ENCODE measurements at regions not wholly inside any gene's neighbourhood (a gene's known extent, or its start where the extent isn't known, plus 50 kb on each side); places are given as distances from the start of the nearest gene placed in this dataset.

DNA sequence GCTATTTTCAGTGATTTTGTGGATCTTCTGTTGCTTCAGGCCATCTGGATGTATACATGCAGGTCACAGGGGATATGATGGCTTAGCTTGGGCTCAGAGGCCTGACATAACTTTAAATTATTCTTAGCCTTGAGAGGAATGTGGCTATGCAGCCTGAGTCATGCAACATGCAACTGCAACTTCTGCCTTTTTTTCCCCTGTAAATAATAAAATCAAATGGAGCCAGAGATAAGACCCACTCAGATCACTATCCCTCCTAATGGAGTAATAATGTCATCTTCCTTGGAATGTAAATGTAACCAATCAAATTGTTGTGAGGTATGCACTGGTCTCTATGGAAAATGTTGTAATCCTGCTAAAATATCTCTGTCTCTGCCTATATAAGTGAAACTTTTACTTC, 54.9 kb downstream of the MAGEB17 start:
- no peak for DNase-seq

DNA sequence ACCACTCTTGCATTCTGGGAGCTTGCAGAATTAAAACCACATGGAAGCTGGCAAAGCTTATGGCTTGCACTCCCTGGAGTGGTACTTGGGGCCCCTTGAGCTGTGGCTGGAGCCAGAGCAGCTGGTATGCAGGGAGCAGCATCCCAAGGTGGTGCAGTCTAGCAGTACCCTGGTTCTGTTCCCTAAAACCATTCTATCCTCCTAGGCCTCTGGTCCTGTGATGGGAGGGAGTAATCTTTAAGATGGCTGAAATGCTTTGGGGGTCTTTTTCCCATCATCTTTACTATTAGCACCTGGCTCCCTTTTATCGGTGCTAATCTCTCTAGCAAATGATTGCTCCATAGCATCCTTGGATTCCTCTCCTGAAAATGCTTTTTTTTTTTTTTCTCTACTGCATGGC, 56.1 kb downstream of the MAGEB17 start:
- DNase-seq, result no peak

DNA sequence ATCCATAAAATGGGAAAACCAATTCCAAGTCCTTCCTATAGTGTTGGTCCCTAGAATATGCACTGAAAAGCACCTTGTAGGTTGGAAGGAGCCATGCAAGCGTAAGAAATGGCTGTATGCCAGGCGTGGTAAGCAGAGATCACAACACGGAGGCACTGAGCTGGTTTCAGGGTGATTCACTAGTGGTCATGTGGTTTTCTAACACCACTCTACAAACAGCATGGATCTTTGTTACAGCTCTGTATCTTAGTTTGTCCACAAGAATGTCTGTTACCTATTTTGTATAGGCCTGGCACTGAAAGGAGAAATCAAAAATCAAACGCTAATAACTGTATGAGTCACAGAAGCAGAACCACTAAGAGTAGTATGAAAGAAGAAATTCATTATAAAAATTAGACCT, 71.9 kb downstream of the MAGEB17 start:
- DNase-seq, result no peak

DNA sequence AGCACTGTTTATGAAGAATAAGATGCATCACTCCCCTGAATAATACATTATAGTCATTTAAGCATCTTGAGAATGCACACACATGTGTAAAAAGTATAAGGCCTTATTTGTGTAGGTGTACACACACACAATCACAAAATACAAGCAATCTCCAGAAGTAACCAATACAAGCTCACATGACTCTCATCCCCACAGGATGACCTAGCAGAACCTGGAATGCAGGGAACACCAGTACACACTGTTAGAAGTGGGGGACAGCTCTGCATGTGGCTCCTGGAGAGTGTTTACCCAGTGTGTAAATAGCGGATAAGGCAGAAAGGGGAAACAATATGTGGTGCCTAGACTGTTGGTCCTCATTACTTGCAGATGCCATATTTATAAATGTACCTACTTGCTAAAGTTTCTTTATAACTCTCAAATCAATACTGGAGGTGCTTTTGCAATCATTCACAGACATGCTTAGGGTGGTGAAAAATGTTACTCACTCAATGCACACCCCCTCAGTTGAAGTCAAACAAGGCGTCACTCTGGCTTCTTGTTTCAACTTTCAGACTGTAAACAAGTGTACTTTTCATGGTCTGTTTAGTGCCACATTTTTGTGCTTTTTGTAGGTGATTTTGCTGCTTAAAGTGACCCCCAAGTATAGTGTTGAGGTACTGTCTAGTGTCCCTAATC, 73.1 kb downstream of the MAGEB17 start:
- DNase-seq, result no peak

DNA sequence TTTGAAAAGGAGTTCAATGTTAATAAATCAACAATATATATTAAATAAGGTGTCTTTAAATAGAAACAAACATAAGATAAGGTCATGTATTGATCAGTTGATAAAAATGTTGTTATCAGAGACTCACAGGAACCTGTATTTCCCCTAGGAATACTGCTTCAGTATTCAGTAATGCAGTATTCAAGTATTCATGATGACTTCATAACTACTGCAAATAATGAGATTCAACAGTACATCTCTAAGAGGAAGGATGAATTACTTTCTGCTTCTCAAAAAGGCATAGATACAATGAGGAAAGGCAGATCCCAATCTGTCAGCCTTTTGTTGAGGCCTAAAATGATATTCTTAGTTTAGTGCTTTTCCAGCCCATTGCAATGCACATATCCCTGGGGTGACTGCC, 73.7 kb downstream of the MAGEB17 start:
- DNase-seq, result no peak

DNA sequence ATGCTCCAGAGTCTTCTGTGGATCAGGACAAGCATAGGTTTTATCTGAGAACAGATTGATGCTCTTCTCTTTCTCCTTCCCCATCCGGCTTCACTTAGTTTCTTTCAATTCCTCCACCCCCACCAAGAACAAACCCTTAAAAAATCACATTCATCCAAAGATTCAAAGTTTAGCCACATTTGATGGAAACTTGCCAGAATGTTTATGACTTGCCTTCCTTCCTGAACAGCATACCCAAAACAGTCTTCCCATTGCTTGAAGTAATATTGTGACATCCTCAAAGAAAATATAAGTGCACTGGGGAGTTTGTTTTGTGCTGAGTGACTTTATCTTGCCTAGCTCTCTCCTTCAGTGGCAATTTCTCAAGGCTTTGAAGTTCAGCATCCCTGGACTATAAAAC, 83.0 kb downstream of the MAGEB17 start:
- no peak for DNase-seq

DNA sequence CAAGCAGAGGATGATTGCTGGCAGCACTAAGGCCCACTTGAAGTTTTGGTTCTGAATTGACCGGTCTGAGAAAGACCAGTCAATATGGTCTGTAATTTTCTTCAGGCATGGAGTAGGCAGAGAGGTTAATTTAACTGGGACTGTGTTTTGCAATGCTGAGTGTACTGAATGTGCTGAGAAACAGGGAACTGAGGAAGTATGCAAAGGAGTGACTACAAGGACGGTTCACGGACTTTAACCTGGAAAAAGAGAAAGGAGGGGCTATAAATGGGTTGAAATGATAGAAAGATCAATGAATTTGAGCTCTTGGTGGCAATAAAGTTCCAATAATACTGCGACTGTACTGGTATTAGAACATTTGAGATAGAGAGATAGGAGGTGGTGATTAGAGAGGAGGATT, 84.5 kb downstream of the MAGEB17 start:
- DNase-seq, result no peak

DNA sequence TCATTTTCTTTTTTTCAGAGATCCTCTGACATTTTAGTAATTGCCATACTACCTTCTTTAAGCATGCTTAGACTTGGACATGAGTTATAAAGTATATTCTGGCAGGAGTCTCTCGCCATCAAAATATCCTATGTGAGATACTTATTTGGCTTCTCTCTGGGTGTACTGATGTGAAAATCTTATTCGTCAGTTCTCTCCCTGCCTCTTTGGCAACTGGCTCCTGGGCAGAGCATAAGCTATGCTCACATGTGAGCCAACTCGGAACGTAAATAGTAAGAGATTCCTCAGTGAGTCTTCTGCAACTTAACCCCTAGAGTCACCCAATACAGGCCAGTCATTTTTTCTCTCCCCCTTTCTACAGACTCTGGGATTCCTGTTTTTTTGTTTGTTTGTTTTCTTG, 91.6 kb downstream of the MAGEB17 start:
- no peak for DNase-seq

DNA sequence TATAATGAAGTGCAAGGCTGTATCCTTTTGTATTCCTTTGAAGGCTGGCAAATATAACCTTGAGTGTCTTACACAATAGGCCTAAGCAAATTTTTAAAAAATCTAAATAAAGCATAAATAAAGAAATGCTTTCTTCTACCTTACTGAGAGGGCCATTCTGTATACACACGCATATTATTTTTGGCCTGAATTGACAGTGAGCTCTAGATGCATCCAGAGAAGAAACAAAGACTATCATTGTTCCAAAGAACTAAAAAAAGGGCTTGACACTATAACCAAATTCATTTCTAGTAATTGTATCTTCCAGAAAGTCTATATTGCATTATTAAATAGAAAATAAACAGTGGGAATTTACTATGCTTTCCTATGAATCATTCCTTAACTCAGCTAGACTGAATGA, 100.2 kb downstream of the MAGEB17 start:
- no peak for DNase-seq

DNA sequence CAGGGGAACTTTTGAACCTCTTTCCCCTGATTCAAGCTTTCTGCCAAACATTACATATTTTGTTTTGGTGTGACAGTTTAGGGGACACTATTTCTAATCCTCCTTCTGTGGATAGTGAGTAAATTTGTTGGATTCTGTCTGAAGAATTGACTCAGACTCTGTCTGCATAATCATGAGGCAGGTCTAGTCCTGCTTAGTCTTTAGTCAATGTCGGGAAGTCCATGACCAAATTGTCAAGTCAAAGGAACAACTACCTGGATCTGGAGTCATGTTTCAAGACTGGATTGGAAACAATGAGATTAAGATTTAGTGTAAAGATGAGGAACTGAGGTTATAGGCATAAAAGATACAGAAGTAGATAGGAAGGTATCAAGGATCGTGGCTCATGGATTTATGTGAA, 100.9 kb downstream of the MAGEB17 start:
- no peak for DNase-seq

DNA sequence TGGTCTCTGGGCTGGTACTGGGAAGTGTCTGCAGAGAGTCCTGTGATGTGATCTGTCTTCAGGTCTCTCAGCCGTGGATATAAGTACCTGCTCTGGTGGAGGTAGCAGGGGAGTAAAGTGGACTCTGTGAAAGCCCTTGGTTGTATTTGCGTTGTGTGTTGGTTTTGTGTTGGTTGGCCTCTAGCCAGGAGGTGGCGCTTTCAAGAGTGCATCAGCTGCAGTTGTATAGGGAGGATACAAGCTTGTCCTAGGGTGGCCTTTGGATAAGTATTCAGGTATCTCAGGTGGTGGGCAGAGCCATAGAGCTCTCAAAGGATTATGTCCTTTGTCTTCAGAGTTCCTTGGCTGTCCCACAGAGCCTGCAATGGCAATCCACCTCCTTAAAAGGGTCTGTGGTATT, 111.6 kb downstream of the MAGEB17 start:
- no peak for DNase-seq

DNA sequence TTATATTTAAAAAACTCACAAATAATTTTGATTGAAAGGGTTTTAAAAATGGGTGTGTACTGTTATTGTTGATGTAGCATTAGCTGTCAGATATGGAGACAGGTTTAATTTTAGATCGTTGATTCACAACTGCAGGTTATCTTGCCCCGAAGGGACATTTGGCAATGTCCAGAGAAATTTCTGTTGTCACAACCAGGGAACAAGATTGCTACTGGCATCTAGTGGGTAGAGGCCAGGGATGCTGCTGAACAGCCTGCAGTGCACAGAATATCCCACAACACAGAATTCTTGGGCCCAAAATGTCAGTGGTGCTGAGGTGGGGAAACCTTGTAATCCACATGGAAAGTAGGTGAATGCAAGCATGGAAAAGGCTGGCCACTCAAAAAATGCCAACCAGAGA, 114.9 kb downstream of the MAGEB17 start:
- no peak for DNase-seq

DNA sequence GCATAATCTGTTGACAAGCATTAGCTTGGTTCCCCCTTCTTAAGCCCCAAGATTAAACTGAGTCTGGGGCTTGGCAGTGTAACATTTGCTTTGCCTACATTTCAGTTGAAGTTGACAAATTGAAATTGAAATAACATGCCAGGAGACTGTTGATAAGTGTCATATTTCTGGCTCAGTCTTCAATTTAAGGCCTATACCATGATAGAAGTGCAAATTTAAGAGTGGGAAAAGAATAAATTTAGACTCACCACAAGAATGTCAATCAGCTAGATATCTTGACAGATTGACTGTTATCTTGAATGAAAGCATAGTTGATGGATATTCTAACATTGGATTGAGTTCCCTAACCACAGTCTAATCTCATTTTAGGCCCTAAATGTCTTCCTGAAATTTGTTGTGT, 117.6 kb downstream of the MAGEB17 start:
- no peak for DNase-seq

DNA sequence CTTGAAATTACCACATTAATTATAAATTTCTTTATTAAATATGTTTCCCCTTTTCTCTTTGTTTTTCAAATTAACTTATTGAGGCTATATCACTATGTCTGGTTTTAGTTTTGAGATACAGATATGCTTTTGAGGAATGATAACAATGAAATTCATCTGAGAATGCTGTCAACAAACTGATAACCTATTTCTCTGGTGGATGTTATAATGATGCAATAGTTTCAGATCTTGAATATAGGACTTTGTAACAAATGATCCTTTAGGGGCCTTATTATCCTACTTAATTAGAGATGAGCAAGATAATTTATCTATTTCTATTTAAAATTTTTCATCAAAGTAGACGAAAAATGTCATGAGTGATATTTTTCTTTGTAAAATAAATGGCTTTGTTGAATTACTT, 123.7 kb downstream of the MAGEB17 start:
- no peak for DNase-seq

DNA sequence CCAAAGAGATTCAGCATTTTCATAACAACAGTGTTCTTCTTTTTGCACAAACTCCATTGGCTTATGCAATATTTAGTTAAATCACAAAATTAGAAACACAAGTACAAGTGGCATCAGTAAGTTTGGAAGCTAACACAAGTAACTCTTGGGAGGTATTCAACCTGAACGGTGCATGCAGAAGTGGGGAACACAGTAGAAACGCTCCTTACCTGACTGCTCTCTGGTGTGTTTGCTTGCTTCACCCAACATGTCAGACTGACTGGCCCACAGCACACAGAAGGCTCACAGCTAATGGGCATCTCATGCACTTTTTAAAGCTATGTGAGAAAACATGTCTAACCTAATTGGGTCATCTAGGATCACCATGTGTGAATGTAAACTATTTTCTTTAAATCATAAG, 133.6 kb downstream of the MAGEB17 start:
- no peak for DNase-seq

DNA sequence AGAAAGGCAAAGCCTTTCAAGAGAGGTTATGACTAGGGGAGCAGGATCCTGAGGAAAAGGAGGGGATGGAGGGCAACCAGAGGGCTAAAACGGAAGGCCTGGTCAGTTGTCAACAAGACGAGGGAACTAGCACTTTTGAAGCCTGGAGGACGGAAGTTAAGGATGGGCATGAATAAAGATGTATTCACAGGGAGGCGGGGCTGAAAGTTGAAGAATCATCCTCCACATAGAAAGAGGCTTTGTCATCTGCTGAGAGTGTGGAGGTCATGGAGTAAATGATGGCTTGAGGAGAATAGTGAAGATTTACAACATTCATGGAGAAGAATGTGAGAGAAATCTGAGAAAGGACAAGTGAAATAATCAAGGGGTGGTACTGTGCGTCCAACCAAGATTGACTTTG, 137.5 kb downstream of the MAGEB17 start:
- no peak for DNase-seq

DNA sequence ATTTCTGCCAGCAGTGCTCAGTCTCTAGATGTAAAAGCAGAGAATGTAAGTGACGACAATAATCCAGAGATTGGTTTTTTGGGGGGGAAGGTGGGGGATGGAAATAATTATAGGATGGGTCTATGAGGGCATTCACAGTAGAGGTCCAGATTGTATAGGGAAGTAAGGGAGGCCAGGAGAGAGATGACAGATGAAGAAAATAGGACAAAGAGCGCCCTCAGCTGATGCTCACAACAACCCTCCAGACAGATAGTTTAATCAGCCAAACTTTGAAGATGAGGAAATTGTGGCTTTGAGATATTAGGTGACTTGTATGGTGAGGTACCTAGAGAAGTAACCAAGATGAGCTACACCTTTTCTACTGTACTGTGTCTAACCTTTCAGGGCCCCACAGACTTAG, 137.9 kb downstream of the MAGEB17 start:
- no peak for DNase-seq

DNA sequence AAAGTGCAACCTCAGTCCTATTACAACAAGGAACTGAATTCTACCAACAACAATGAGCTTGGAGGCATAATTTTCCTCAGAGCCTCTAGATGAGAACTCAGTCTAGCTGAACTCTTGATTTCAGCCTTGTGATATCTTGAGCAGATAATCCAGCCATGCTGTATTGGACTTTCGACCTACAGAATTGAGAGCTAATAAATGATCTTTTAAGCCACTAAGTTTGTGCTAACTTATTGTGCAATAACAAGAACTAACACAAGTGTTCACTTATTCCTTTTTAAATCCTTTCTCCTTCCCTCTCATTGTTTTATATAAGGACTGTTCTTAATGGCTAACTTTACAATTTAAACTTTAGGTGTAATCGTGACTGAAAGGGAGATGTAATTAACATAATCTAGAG, 140.7 kb downstream of the MAGEB17 start:
- no peak for DNase-seq

DNA sequence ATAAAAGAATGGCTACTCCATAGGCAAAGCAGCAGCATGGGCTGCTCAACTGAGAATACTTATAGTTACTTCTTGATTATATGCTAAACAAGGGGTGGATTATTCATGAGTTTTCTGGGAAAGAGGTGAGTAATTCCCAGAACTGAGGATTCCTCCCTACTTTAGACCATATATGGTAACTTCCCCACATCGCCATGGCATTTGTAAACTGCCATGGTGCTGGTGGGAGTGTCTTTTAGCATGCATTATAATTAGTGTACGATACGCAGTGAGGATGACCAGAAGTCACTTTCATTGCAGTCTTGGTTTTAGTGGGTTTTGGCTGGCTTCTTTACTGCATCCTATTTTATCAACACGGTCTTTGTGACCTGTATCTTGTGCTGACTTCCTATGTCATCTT, 141.5 kb downstream of the MAGEB17 start:
- DNase-seq, result no peak

DNA sequence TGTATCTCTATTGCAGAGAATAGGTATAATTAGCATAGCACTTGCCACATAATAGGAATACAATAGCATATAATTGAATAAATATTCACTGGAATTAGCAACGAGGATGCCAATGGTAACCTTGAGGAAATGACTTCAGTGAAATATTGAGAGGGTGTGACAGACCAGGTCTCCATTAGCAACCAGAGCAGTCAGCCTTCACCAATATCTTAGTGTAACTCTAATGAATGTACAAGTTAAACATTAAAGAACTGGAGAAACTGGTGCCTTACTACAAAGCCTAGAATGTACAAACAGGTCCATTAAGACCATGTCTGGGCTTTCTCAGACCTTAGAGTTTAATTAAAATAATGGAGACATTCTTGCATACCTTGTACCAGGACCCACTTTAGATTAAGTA, 143.0 kb downstream of the MAGEB17 start:
- no peak for DNase-seq

DNA sequence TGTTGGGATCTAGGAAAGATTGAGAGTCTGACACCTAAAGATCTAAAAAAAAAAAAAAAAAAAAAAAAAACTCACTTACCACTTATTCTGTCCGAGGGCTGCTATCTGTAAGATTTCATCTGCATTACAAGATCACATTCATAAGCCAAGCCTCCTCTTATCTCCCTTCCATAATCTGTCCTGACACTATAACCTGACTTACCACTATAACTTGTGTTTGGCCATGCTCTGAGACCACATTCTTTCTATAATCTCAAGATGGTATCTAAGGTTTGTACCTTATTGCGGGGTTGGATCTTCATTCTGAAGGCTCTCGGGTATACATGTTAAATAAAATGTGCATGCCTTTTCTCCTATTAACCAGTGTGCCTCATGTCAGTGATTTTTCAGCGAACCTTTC, 144.4 kb downstream of the MAGEB17 start:
- DNase-seq, result no peak

DNA sequence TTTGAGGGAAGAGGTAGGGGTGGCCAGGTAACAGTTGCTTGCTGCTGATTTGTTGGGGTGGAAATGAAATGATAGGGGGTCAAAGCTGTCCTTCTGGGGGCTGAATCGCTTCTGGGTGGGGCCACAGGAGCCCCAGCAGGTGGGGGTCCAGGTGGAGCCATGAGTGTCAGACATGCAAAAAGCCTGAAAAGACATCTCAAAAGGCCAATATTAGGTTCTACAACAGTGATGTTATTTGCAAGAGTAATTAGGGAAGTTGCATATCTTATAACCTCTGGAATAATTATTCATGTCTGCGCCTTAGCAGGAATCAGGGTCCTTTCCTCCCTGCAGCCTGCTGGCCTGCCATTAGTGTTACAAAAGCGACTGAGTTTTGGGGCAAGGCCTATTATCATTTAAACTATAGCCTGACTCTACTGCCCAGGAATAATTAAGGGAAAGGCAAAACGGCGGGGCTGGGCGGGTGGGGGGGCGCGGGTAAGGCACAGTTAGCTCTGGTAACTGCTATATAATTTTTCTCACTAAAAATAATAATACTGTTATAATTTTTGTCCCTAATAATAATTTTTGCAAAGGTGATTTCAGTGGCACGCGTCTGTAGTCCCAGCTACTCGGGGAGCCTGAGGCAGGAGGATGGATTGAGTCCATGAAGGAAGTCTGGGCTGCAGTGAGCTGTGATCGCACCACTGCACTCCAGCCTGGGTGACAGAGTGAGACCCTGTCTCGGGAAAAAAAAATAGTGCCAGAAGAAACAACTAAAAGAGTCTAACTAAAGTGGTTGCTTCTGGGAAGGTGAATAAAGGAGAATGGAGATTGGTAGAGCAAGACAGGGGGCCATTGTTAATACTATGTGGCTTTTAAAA, 145.7 kb downstream of the MAGEB17 start:
- no peak for DNase-seq

DNA sequence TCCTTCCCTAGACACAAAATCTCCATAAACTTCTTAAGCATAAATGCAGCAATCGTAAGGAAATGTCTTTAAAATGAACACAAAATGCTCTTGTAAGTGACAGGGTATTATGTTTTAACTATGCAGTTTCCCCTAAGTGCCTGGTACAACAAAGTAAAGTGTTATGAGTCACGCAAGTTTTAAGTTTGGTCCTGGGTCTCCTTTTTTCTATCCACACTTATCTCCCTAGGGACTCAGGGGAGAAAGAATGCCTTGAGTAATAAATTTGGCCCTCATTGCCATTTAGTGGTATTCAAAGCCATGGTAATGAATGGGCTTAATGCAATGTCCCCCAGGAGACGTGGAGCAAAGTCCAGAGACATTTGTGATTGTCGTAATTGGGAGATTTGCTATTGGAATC, 149.1 kb downstream of the MAGEB17 start:
- DNase-seq, result no peak

DNA sequence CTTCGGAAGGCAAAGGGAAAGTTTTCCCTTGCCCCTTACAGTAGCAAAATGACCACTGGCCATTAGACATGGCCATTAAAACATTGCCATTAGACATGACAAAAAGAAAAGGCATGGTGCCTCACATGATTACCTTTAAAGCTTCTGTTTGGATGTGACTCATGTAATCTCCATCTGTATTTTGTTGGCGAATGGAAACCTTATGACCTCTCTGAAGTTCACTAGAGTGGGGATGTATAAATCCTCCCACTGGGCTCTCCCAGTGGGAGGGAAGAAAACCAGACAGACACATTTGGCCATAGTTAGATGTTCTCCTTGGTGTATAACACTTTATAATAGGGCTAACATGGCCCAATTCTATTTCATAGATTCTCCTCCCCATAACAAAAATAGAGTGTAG, 152.6 kb downstream of the MAGEB17 start:
- DNase-seq, result no peak

Measured in hypothalamus (tissue), 51 donors.